AG10803 (cell line): ENCODE measurements at regions not wholly inside any gene's neighbourhood (a gene's known extent, or its start where the extent isn't known, plus 50 kb on each side); places are given as distances from the start of the nearest gene placed in this dataset.

Experiments used
- DNase-seq: peaks from one replicate; pipeline ENCODE4 v3.0.0; 2010; ENCODE audit warnings: low read depth
- H3K4me3 ChIP-seq: 2 replicates; pipeline ENCODE4 v1.5.1; 2011; ENCODE audit warnings: mild to moderate bottlenecking, low read length, control low read depth
- TF ChIP-seq, protein P1 (sequence below): conservative IDR thresholded peaks from 2 replicates; pipeline ENCODE4 v1.5.1; 2011; ENCODE audit warnings: mild to moderate bottlenecking, low read length, control low read depth, inconsistent platforms

DNA sequence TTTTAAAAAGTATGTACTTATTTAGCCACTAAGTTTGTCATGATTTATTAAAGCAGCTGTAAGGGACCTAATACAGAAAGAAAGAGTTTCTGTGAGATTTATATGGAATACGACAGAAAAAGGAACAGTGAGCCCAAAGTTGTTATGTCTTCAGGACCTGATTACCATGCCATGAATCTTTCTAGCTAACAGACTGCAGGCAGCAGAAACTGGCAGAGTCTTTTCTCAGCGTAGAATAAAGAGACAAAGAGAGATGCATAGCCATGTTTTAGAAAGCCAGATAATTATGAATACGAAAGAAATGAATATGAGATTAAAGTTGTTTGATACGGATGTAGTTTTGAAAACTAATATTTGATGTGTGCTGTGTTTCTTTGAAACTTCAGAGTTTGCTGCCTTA lies 624.1 kb upstream of the ADGRB3 start:
- TF ChIP-seq, protein P1, sequence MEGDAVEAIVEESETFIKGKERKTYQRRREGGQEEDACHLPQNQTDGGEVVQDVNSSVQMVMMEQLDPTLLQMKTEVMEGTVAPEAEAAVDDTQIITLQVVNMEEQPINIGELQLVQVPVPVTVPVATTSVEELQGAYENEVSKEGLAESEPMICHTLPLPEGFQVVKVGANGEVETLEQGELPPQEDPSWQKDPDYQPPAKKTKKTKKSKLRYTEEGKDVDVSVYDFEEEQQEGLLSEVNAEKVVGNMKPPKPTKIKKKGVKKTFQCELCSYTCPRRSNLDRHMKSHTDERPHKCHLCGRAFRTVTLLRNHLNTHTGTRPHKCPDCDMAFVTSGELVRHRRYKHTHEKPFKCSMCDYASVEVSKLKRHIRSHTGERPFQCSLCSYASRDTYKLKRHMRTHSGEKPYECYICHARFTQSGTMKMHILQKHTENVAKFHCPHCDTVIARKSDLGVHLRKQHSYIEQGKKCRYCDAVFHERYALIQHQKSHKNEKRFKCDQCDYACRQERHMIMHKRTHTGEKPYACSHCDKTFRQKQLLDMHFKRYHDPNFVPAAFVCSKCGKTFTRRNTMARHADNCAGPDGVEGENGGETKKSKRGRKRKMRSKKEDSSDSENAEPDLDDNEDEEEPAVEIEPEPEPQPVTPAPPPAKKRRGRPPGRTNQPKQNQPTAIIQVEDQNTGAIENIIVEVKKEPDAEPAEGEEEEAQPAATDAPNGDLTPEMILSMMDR: no peak
- no peak for DNase-seq

DNA sequence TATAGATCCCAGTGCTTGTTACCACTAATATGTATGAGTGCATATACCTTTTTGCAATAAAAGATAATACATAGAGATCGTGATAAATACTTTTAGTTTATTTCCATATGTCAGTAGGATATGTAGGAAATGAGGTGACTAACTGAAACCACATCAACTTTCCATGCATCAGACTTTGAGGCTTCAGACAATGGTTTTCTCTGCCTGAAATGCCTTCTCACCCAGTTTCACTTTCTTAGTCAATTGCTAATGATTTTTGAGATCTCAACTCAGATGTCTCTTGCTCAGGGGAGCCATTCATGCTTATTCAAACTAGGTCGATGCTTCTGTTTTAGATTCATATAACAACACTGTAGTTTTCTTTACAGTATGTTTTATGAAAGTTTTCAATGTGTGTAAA lies 626.6 kb upstream of the ADGRB3 start:
- H3K4me3 ChIP-seq: no peak overlapping the region
- TF ChIP-seq, protein P1: no peak
- no peak for DNase-seq

More for the DNA sequence above, 624.1 kb upstream of the ADGRB3 start:
- no peak overlapping the region for H3K4me3 ChIP-seq

DNA sequence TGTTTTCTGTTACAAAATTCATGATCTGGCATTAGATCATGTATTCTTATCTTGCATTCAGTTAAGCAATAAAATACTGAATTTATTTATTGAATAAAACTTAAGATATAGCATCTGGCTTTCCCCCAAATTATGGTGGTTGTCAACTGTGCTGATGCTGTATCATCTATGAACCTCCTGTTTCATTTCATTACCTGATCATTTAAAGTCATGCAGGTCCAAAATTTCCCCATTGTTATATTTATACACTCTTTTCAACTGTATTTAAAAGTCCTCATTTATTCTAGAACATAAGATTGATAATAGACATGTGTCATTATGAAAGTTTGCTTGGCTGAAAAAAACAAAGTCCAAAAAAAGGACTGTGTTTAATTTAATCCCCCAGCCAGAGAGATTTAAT lies 627.4 kb upstream of the ADGRB3 start:
- H3K4me3 ChIP-seq: no peak overlapping the region
- TF ChIP-seq, protein P1: no peak
- DNase-seq: no peak

DNA sequence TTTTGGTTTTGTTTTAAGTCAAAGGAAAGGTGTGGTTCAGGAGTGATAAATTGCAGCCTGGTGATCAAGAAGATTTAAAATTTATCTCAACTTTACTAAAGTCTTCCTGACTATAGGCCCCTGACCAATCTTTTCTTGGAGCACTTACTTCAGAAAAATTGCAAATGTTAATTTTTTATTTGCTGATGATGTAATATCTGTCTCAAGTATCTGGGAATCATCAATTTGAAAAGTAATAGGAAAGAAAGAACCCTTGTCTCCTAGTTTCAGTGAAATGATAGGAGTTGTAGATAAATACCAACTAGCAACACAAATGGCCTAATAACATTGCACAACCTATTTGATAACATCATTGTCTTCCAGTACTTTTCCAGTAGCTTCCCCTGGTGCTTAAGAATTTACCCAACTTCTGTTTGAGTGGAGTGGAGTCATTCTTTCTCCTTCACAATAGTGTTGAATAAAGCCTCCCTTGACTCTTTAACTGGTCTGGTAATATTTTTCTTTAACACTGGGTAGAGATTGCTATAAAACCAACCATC lies 648.3 kb upstream of the ADGRB3 start:
- DNase-seq: no peak
- TF ChIP-seq, protein P1: no peak
- H3K4me3 ChIP-seq: no peak overlapping the region

DNA sequence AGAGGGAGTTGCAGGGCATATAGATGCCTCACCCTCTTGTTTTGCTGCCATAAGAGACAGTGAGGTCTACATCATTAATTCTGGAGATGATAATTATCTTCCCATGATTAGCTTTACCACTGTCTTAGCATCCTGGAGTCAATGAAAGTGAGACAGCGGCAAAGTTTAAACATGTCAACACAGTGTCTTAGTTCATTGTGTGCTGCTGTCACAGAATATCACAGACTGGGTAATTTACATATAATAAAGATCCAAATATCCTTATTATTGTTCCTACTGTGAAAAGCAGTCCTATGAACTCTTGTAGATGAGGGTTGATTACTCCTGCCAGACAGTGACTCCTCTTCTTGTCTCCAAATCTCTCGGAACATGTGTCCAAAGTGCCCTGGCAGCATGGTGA lies 658.6 kb upstream of the ADGRB3 start:
- TF ChIP-seq, protein P1: no peak
- DNase-seq: no peak

DNA sequence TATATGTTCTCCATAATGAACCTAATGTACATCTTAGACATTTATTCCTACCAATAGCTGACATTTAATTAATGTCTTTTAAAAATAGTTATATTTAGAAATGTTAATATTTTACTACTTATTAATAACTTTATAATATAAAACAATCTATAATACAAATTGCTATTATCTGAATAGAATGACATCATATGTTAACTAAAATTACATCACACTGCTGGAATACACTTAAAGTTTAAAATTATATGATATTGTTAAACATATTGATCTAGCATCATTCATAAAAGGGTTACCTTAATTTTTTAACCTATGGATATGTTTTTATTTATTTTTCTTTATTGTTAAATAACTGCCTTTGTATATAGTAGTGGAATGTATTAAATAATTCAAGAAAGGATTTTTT lies 660.2 kb upstream of the ADGRB3 start:
- no peak overlapping the region for H3K4me3 ChIP-seq
- TF ChIP-seq, protein P1: no peak
- DNase-seq: no peak

More for the DNA sequence above, 658.6 kb upstream of the ADGRB3 start:
- H3K4me3 ChIP-seq: no peak overlapping the region

DNA sequence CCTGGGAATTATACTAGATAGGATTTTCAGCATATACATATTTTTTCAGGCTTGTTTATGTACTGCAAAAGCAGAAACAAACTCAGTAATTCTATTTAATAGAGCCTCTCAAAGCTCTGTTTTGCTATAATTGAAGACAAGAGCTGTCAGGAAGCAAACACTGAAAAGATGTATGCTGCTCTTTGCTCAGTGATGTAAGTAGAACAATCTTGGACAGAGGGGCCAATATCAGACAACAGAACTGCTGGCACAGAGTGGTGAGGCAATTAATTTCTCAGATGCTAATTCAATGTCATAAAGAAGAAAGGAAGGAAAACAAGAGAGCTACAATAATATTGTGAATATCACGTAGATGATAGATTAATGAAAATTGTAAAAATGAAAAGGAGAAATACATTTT lies 663.3 kb upstream of the ADGRB3 start:
- no peak overlapping the region for H3K4me3 ChIP-seq
- TF ChIP-seq, protein P1: no peak
- no peak for DNase-seq
